ENCODE measurements at regions not wholly inside any gene's neighbourhood (a gene's known extent, or its start where the extent isn't known, plus 50 kb on each side); places are given as distances from the start of the nearest gene placed in this dataset.

DNA sequence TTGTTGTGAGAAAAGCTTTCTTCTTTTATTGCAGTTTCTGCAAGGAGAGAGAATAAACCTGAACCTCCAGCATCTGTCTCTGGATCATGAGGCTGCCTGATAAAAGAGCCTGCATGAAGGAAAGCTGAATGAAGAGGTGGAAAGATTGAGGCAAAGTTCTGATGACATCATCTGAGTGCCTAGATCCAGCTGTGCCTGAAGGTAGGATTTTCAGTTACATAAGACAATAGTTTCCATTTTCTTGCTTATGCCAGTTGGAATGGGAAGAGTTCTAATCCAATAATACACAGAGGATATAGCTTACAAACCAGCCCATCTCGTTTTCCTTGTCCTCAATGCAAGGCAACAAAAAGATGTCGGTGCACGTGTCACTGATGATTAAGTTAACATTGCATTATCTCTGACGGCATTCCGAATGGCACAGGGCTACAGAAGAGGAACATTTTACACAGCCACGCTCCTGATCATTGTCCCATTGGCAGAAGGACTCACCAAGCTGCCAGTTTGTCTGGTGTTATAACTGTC lies 105.5 kb upstream of the ERCC6L2 start:
- DNase-seq (ENCODE audit: low spot score): no peak
- no peak for TF ChIP-seq CTCF (conservative IDR thresholded peaks at IDR 0.05; ENCODE audit: low read depth)
- no peak overlapping the region for H3K27ac ChIP-seq
- ChIA-PET CTCF (interaction anchor here (0.6 to 1.1 kb wide), 2 partner anchors 179 to 502 kb away, joined by 4 read pairs; no protein-coding TSS in a partner anchor), POLR2A (ENCODE audit: low non-redundant PET) (no interaction called here)

- ChIA-PET POLR2A (ENCODE audit: low non-redundant PET) (no interaction called here), CTCF (interaction anchor here (0.6 kb wide), 1 partner anchor 178 kb away, joined by 4 read pairs; no protein-coding TSS in a partner anchor)
- no peak for TF ChIP-seq CTCF (conservative IDR thresholded peaks at IDR 0.05; ENCODE audit: low read depth)
- no peak overlapping the region for H3K27ac ChIP-seq
- no peak for DNase-seq (ENCODE audit: low spot score)
Measured at GRCh38 chr9:95769473-95769872, 106.0 kb upstream of the ERCC6L2 start.

DNA sequence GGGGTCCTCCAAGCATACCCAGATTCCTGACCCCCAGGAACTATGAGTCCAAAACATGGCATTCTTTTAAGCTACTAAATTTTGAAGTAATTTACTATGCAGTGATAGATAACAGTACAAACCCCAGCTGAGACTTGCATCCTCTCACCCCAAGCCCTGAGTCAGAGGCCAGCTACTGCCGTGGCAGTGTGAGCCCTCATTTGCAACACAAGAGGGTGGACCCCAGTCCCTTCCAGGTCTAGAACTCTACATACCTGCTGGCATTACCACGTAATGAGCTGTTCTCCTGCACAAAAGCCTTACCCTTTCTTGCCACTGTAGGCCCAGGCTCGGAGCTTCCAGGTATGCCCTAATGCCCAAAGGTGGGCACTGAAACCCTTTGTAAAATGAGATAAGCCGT lies 108.6 kb upstream of the ERCC6L2 start:
- POLR2A ChIA-PET (ENCODE audit: low non-redundant PET): no interaction called here
- H3K27ac ChIP-seq: no peak overlapping the region
- CTCF ChIA-PET: interaction anchor here (0.7 kb wide), 2 partner anchors 42 to 294 kb away, joined by 3 to 5 read pairs; no protein-coding TSS in a partner anchor
- no peak for TF ChIP-seq CTCF (conservative IDR thresholded peaks at IDR 0.05; ENCODE audit: low read depth)
- DNase-seq (ENCODE audit: low spot score): no peak

GRCh38 chr9:95764533-95765319 lies 110.8 kb upstream of the ERCC6L2 start:
- POLR2A ChIA-PET (ENCODE audit: low non-redundant PET): no interaction called here
- TF ChIP-seq CTCF (conservative IDR thresholded peaks at IDR 0.05; ENCODE audit: low read depth): no peak
- peak; percentile 81 for DNase-seq (ENCODE audit: low spot score)
- H3K27ac ChIP-seq: peak overlapping the region; percentile 70
- CTCF ChIA-PET: interaction anchor here (0.6 kb wide), 1 partner anchor 29 kb away, joined by 3 read pairs; no protein-coding TSS in a partner anchor

- no peak for DNase-seq (ENCODE audit: low spot score)
- ChIA-PET POLR2A (ENCODE audit: low non-redundant PET) (no interaction called here), CTCF (interaction anchor here (0.6 kb wide), 2 partner anchors 28 to 455 kb away, joined by 3 read pairs; no protein-coding TSS in a partner anchor)
- 0 out of 2 replicates have a peak overlapping the region, but pooled peaks have one; percentile 11 for H3K27ac ChIP-seq
- no peak for TF ChIP-seq CTCF (conservative IDR thresholded peaks at IDR 0.05; ENCODE audit: low read depth)
Measured at GRCh38 chr9:95763983-95764382, 111.5 kb upstream of the ERCC6L2 start.

GRCh38 chr9:95763006-95763405 lies 112.5 kb upstream of the ERCC6L2 start:
- CTCF ChIA-PET: interaction anchor here (0.7 kb wide), 2 partner anchors 111 to 415 kb away, joined by 3 to 4 read pairs; no protein-coding TSS in a partner anchor
- TF ChIP-seq CTCF (conservative IDR thresholded peaks at IDR 0.05; ENCODE audit: low read depth): no peak
- no peak overlapping the region for H3K27ac ChIP-seq
- POLR2A ChIA-PET (ENCODE audit: low non-redundant PET): no interaction called here
- no peak for DNase-seq (ENCODE audit: low spot score)

All from RWPE1 (cell line).